Neural crest cell (in vitro differentiated cells): ENCODE measurements at regions not wholly inside any gene's neighbourhood (a gene's known extent, or its start where the extent isn't known, plus 50 kb on each side); places are given as distances from the start of the nearest gene placed in this dataset.

ENCODE experiments used
- DNase-seq: peaks from one replicate; pipeline ENCODE4 v3.0.0; 2021; ENCODE audit warnings: low read depth, mixed read lengths, low spot score
- H3K27ac Mint-ChIP-seq: one replicate; pipeline ENCODE4 v1.8.0; 2021; ENCODE audit warnings: mild to moderate bottlenecking, mixed read lengths; ENCODE audit not compliant: unreplicated experiment
- H3K27me3 Mint-ChIP-seq: 2 replicates; pipeline ENCODE4 v1.8.0; 2021; ENCODE audit warnings: low read depth, mild to moderate bottlenecking, mixed read lengths
- H3K36me3 Mint-ChIP-seq: 2 replicates; pipeline ENCODE4 v1.8.0; 2021; ENCODE audit warnings: low read depth, mild to moderate bottlenecking, mixed read lengths
- H3K4me1 Mint-ChIP-seq: 2 replicates; pipeline ENCODE4 v1.8.0; 2021; ENCODE audit warnings: mixed read lengths
- H3K4me3 Mint-ChIP-seq: one replicate; pipeline ENCODE4 v1.8.0; 2021; ENCODE audit warnings: mild to moderate bottlenecking, mixed read lengths
- H3K9me3 Mint-ChIP-seq: 2 replicates; pipeline ENCODE4 v1.8.0; 2021; ENCODE audit warnings: mixed read lengths
- CTCF ChIP-seq: fragments of 200-600 bp; sonication (generic); conservative IDR thresholded peaks from 2 replicates; pipeline ENCODE4 v1.5.0; 2021; ENCODE audit warnings: antibody characterized with exemption, mild to moderate bottlenecking

- no peak overlapping the region for H3K4me3 Mint-ChIP-seq
- TF ChIP-seq CTCF, result no peak
- no peaks in the 10 kb centered on the region for H3K27me3 Mint-ChIP-seq
- H3K36me3 Mint-ChIP-seq, result peaks cover 6% of the 10 kb centered on the region
- H3K9me3 Mint-ChIP-seq, result peaks cover 14% of the 10 kb centered on the region
- no peak overlapping the region for H3K27ac Mint-ChIP-seq
- H3K4me1 Mint-ChIP-seq, result no peaks in the 10 kb centered on the region
- no peak for DNase-seq
Measured at GRCh38 chrX:149157976-149158375, 347.1 kb downstream of the IDS start.

GRCh38 chrX:149152941-149153340 is 352.2 kb downstream of the IDS start:
- no peak overlapping the region for H3K27ac Mint-ChIP-seq
- no peak overlapping the region for H3K4me3 Mint-ChIP-seq
- no peak for DNase-seq
- no peaks in the 10 kb centered on the region for H3K27me3 Mint-ChIP-seq
- TF ChIP-seq CTCF, result no peak
- peaks cover 6% of the 10 kb centered on the region for H3K9me3 Mint-ChIP-seq
- H3K36me3 Mint-ChIP-seq, result peaks cover 3% of the 10 kb centered on the region
- no peaks in the 10 kb centered on the region for H3K4me1 Mint-ChIP-seq

- peaks cover 10% of the 10 kb centered on the region for H3K9me3 Mint-ChIP-seq
- H3K4me1 Mint-ChIP-seq, result no peaks in the 10 kb centered on the region
Measured at GRCh38 chrX:149151805-149152757, 353.0 kb downstream of the IDS start.

GRCh38 chrX:149145845-149146285 is 359.2 kb downstream of the IDS start:
- Mint-ChIP-seq H3K27me3 (no peaks in the 10 kb centered on the region), H3K4me3 (no peak overlapping the region), H3K9me3 (peaks cover 10% of the 10 kb centered on the region), H3K27ac (no peak overlapping the region), H3K4me1 (no peaks in the 10 kb centered on the region), H3K36me3 (no peaks in the 10 kb centered on the region)
- TF ChIP-seq CTCF, result no peak
- DNase-seq, result no peak

More at GRCh38 chrX:149151805-149152757, 353.0 kb downstream of the IDS start:
- peaks cover 3% of the 10 kb centered on the region for H3K36me3 Mint-ChIP-seq
- no peaks in the 10 kb centered on the region for H3K27me3 Mint-ChIP-seq
- H3K27ac Mint-ChIP-seq, result no peak overlapping the region
- H3K4me3 Mint-ChIP-seq, result no peak overlapping the region
- DNase-seq, result no peak
- TF ChIP-seq CTCF, result no peak

GRCh38 chrX:149131774-149132173 is 373.3 kb downstream of the IDS start:
- Mint-ChIP-seq H3K4me1 (peaks cover 18% of the 10 kb centered on the region), H3K4me3 (no peak overlapping the region), H3K36me3 (no peaks in the 10 kb centered on the region), H3K9me3 (peaks cover 5% of the 10 kb centered on the region), H3K27me3 (no peaks in the 10 kb centered on the region), H3K27ac (no peak overlapping the region)
- no peak for DNase-seq
- no peak for TF ChIP-seq CTCF
